ENCODE measurements at regions not wholly inside any gene's neighbourhood (a gene's known extent, or its start where the extent isn't known, plus 50 kb on each side); places are given as distances from the start of the nearest gene placed in this dataset.

GRCh38 chr10:10310498-10310897 is 707.2 kb upstream of the CELF2 start:
- TF ChIP-seq CTCF (IDR thresholded peaks at IDR 0.05; ENCODE audit: control extremely low read depth, extremely low read depth, low read depth, missing control alignments), result no peak
- POLR2A ChIA-PET, result no interaction called here

GRCh38 chr10:10311966-10312365 is 705.7 kb upstream of the CELF2 start:
- POLR2A ChIA-PET, result no interaction called here
- DNase-seq (ENCODE audit: extremely low spot score), result no peak
- TF ChIP-seq CTCF (IDR thresholded peaks at IDR 0.05; ENCODE audit: control extremely low read depth, extremely low read depth, low read depth, missing control alignments), result no peak
- CTCF ChIA-PET, result no interaction called here

More at GRCh38 chr10:10310498-10310897, 707.2 kb upstream of the CELF2 start:
- CTCF ChIA-PET, result no interaction called here
- DNase-seq (ENCODE audit: extremely low spot score), result no peak

- ChIA-PET CTCF (no interaction called here), POLR2A (no interaction called here)
- DNase-seq (ENCODE audit: extremely low spot score), result no peak
- no peak for TF ChIP-seq CTCF (IDR thresholded peaks at IDR 0.05; ENCODE audit: control extremely low read depth, extremely low read depth, low read depth, missing control alignments)
Measured at GRCh38 chr10:10313149-10313835, 704.4 kb upstream of the CELF2 start.

- POLR2A ChIA-PET, result no interaction called here
- no peak for DNase-seq (ENCODE audit: extremely low spot score)
- no peak for TF ChIP-seq CTCF (IDR thresholded peaks at IDR 0.05; ENCODE audit: control extremely low read depth, extremely low read depth, low read depth, missing control alignments)
- CTCF ChIA-PET, result no interaction called here
Measured at GRCh38 chr10:10314626-10315025, 703.0 kb upstream of the CELF2 start.

- ChIA-PET POLR2A (no interaction called here), CTCF (no interaction called here)
- no peak for TF ChIP-seq CTCF (IDR thresholded peaks at IDR 0.05; ENCODE audit: control extremely low read depth, extremely low read depth, low read depth, missing control alignments)
- DNase-seq (ENCODE audit: extremely low spot score), result no peak
Measured at GRCh38 chr10:10315989-10316388, 701.7 kb upstream of the CELF2 start.

- POLR2A ChIA-PET, result no interaction called here
- CTCF ChIA-PET, result no interaction called here
- TF ChIP-seq CTCF (IDR thresholded peaks at IDR 0.05; ENCODE audit: control extremely low read depth, extremely low read depth, low read depth, missing control alignments), result no peak
- no peak for DNase-seq (ENCODE audit: extremely low spot score)
Measured at GRCh38 chr10:10317151-10317550, 700.5 kb upstream of the CELF2 start.

GRCh38 chr10:10318856-10319255 is 698.8 kb upstream of the CELF2 start:
- CTCF ChIA-PET, result no interaction called here
- DNase-seq (ENCODE audit: extremely low spot score), result no peak
- POLR2A ChIA-PET, result no interaction called here
- no peak for TF ChIP-seq CTCF (IDR thresholded peaks at IDR 0.05; ENCODE audit: control extremely low read depth, extremely low read depth, low read depth, missing control alignments)
